GM18517 (cell line): ENCODE measurements at regions not wholly inside any gene's neighbourhood (a gene's known extent, or its start where the extent isn't known, plus 50 kb on each side); places are given as distances from the start of the nearest gene placed in this dataset.
A peak's percentile ranks its signal among the peaks of the same experiment; 100 is the strongest.
"Not testable (repeated sequence)": the region's sequence is repeated elsewhere in the genome, so short reads cannot be mapped to it uniquely, and the experiment has no call there.

Experiments used
- ATAC-seq: cut with Tn5 transposase; IDR thresholded peaks from one replicate; pipeline ENCODE4 v1.9.1; 2021; ENCODE audit warnings: mild to moderate bottlenecking, moderate library complexity; ENCODE audit not compliant: unreplicated experiment

DNA sequence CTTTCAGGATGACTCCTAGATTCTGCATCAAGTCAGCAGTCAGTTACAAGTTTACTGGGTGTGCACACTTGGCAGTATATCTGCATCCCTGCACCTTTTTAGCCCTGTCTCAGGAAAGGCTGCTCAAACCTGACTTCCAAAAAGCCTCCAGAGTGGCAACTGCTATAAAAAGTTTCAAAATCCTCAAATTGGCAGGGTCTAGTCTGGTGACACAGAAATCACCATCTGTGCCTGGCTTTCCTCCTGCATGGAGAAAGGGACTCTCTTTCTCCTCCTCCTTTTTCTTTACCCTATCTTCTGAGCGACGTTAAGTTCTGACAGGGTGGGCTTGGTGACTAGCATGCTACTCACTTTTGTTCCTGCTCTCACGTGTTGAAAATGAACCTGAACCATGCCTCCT lies 679.5 kb downstream of the C12orf50 start:
- no peak for ATAC-seq

GRCh38 chr12:87348071-87348470 lies 681.1 kb downstream of the C12orf50 start:
- ATAC-seq, result no peak

DNA sequence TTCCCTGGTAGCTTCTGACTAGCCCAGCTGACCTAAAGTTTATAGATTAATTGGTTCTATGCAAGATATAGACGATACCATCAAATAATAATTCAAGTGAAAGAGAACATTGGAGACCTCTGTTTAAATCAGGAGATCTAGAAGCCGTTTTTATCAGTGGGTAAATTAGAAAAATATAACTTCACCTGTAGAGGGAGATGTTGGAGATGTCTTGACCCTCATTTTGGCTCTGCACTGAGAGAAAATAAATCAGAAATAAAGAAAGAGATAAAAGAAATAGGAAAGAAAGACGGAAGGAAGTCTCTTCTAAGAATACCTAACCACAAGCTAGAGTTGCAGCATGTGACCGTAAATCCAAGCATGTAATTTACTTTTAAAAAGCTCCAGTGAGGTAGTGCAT lies 684.5 kb downstream of the C12orf50 start:
- no peak for ATAC-seq

DNA sequence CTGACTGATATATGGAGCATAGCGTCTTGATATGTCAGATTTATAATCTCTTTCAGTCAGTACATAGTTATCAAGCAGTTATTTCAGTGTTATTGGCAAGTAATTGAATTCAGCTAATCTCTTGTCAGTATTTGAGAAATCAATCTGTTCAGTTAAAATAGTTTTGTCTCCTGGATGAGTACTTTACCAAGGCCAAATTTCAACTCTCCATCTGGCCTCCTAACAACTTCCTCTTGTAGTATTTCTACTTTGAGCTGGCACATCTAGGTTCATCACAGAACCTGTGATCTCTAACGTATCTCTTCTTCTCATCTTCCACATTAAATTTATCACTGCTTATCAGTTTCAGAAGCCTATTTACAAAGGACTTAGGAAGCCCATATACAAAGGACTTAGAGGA lies 690.5 kb downstream of the C12orf50 start:
- ATAC-seq, result no peak

DNA sequence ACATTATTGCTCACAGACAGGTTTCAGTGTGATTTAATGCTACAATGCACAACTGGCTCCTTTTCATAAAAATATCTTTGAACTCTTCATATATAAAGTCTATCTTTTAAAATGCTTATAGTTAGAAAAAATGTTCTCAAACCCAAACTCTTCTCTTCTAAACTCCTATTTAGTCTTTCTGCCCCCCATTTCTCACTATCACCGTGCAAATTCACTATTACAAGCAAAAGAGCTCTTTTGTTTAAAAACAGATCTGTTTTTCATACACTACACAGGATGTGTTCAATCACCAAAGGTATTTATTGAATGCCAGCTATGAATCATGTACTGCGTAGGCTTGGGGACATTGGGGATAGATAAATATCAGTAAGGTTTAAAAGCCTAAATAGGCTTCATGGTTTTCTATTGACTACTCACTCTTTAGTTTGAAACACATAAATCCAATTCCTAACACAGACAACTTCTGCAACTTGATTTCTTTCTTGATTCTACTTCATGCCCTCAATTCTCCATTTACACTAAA lies 692.3 kb downstream of the C12orf50 start:
- ATAC-seq, result no peak

- no peak for ATAC-seq
Measured at GRCh38 chr12:87332987-87333726, 696.0 kb downstream of the C12orf50 start.

DNA sequence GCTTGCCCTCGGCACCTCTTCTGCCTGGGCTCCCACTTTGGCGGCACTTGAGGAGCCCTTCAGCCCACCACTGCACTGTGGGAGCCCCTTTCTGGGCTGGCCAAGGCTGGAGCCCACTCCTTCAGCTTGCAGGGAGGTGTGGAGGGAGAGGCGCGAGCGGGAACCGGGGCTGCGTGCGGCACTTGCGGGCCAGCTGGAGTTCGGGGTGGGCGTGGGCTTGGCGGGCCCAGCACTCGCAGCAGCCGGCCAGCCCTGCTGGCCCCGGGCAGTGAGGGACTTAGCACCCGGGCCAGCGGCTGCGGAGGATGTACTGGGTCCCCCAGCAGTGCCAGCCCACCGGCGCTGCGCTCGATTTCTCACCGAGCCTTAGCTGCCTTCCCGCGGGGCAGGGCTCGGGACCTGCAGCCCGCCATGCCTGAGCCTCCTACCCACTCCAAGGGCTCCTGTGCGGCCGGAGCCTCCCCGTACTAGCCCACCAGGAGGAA lies 699.1 kb downstream of the C12orf50 start:
- not testable (repeated sequence) for ATAC-seq

DNA sequence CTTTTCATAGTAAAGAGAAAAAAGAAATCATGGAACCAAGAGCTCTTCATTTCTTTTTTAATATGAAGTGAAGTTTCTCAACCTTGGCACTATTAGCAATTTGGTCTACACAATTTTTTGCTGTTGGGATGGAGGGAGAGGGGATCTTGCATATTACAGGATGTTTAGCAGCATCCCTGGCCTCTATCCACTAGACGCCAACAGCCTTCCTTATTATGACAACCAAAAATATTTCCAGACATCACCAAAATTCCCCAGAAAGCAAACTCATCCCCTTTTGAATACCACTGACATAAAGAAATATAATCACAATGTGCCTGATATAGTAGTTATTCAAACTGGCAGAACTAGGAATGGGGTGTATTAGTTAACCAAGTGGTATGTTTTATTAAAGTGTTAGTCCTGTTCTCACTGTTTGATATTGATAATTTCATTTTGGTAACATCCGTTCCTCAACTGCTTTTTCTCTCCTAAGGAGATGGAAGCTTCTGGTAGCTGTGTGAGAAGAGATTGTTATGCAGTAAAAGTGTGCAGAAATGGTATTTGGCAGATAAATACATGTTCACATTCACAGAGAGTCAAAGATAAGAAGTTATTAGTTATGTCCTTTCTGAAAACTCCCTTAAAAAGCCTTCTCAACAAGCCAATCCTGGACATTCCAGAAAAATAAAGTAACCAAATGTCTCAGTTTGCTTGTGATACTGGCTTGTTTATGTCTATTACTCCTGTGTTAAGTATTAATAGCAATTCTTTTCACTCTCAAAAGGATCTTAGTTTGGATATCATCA lies 699.9 kb downstream of the C12orf50 start:
- ATAC-seq, result no peak

GRCh38 chr12:87323369-87323768 lies 705.8 kb downstream of the C12orf50 start:
- ATAC-seq, result no peak

DNA sequence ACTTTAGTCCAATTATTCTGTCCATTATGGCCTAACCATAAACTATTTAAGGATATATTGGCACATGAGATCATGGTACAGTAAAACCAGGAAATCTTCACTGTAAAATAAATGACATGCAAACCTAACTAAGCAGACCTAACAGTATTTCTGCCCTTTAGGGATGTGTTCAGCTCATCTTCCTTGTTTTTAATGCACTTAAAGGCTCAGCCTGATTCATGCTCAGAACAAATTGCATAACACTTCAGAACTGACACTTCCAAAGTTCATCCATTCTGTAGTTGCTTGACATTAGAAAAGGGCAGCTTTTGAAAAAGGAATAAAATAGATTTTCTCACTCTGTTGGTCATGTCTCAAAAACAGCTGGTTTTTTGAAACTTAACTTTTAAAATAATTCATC lies 708.5 kb downstream of the C12orf50 start:
- ATAC-seq, result no peak

DNA sequence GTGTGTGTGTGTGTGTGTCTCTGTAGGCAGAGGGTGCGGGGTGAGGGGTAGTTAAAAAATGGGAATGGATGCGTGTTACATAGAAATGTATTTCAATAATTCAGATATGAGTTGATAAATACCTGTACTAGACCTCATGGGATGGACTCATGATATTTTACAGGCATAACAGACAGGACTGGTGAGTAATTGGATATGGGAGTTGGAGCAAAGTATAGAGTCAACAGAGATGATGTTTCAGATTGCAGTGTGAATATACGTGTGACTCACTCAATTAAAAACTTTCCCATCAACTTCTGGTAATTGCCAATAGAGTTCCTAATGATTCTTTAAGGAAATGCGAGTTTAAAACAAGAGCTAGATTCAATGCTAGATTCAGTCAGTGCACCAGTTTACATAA lies 711.9 kb downstream of the C12orf50 start:
- ATAC-seq, result no peak

DNA sequence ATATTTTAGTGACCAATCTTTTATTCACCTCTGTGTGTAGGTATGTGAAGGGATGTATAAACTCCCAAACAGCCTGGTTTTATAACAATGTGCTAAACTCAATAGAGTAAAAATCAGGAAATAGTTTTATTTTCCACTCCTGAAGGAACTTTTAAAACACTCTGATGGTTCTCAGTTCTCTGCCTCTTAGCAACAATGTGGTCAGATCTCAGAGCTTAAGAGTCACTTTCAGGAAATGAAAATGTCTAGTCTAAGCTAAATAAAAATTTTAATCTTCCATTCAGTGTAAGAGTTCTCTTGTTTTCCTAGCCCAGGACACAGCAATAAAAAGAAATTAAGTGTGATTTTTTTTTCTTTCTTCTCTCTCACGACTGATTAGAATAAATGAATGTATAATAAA lies 718.0 kb downstream of the C12orf50 start:
- no peak for ATAC-seq

DNA sequence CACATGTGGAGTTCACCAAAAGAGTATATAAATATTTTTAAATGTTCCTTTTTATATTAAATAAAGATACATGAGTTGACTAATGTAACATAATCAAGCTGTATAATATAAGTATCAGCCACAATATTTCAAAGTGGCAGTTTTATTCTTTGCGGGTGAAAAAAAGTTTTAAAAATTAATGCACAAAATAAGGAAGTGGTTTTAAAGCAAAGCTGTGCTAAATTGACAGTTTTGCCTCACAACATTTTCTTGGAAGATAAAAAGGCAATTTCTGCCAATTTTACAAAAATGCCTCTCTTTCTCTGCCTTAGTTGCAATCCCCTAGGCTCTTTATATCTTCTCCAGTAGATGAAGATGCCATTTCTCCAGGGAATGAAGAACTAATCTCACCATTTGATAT lies 719.1 kb downstream of the C12orf50 start:
- no peak for ATAC-seq

DNA sequence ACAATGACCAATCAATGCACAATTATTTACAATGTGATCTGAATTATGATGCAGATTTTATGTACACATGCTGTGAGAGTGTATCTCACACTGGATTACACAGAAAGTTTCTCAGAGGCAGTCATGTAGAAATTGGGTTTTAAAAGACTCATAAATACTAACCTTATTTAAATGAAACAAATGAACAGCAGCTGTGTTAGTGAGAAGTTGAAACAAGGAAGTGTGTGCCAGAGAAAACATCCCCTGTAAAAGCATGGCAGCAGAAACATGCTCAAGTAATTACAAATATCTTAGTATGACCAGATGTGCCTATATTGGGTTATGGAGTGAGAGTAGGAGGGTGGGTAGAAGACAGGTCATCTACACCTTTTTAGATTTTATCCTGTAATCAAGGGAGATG lies 723.7 kb downstream of the C12orf50 start:
- no peak for ATAC-seq

DNA sequence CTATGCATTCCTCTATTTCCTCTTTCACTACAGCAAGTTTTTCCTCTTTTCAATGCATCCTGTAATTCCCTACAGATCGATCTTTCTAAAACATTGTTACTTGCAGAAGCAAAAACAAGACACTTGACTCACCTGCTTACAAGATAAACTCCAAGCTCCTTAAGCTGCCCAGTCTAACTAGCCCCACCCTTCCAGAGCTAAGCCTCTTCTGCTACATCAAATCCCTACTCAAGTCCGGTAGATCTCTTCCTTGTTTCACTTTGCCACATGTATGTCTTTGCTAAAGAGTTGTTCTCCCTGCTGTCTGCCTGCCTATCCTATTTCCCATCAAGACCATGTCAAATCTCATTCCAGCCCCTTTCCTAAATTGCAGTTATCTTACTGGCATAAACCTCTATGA lies 724.8 kb downstream of the C12orf50 start:
- ATAC-seq, result no peak

DNA sequence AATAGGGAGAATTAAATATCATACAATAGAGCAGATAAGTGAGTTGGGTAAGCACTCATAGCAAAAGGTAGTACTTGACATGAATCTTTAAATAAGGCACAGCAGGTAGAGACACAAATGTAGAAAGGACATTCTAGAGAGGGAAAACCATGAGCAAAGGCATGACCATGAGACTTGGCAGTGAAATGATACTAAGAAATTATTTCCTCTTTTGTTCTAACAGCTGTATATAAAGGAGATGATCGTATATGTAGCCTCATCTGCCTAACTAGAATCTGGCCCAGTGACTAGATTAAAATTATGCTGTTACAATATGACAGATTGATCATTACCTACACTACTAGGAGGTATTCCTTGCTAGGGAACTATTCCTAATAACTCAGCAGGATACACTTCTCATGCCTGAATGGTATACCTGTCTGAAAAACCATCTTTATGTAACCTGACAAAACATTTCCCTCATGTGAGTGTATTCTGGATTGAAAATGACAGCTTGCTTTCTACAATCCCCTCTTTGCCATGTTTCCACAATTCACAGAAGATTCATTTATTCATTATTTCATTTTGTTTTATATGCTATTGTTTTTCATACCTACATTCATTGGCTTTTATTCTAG lies 725.7 kb downstream of the C12orf50 start:
- ATAC-seq, result no peak

GRCh38 chr12:87302126-87302745 lies 727.0 kb downstream of the C12orf50 start:
- no peak for ATAC-seq

DNA sequence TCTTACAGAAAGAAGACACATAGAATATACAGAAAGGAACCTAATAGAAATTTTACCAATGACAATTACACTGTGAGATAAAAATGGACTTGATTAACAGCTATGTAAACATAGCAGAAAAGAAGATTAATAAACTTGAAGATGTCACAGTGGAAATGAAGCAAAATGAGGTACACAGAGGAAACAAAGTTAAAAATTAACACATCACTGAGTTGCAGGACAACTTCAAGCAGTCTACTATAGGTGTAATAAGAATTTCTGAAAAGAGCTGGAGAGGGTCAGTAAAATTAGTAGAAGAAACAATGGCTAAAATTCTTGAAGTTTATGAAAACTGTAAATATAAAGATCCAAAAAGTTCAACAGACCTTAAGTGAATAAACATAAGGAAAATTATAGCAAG lies 738.7 kb downstream of the C12orf50 start:
- no peak for ATAC-seq

- no peak for ATAC-seq
Measured at GRCh38 chr12:87283886-87284285, 745.3 kb downstream of the C12orf50 start.

GRCh38 chr12:87283111-87283510 lies 746.1 kb downstream of the C12orf50 start:
- no peak for ATAC-seq

DNA sequence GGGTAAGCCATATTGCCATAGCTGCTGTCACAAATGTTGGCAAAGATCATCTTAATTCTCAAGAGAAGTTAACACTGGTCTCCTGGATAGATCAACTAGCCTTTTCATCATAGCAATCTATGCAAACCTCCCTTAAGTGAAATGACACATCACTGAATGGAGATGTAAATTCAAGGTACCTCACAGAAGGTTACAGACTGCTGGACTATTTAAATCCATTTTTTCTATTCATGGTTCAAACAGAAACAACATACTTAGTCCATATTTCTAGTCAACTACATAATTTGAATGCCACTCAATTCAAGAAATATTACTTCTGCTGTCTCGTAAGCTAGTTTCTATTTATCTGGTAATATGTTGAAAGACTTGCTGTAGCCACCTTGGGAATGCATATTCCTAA lies 748.3 kb downstream of the C12orf50 start:
- ATAC-seq, result peak; percentile 47
